GM12878 (cell line): ENCODE measurements at regions not wholly inside any gene's neighbourhood (a gene's known extent, or its start where the extent isn't known, plus 50 kb on each side); places are given as distances from the start of the nearest gene placed in this dataset.

Experiments used
- ATAC-seq: fragments of 200-7000 bp; cut with Tn5 transposase; 3 replicates; pipeline ENCODE4 v1.9.1; 2020; ENCODE audit warnings: mild to moderate bottlenecking, moderate library complexity
- BruUV-seq: library from RNA; stranded (reverse); fragments of 400-500 nt; replicated peaks from 2 replicates; lab custom pipeline; 2021; lab: Mats Ljungman, UMichigan
- CTCF ChIA-PET: fragments of 300-600 bp; sonication (Branson Sonifier 250); formaldehyde crosslinking; extraction: SDS; loops from one replicate; lab custom pipeline; 2021; ENCODE audit warnings: inconsistent platforms; lab: Yijun Ruan, JAX
- POLR2A ChIA-PET: fragments of 350-600 bp; formaldehyde crosslinking; extraction: SDS; loops from one replicate; lab custom pipeline; 2021; ENCODE audit warnings: inconsistent platforms; lab: Charles Lee
- RAD21 ChIA-PET: fragments of 300-600 bp; sonication (Branson Sonifier 250); formaldehyde crosslinking; loops from one replicate; lab custom pipeline; 2023; ENCODE audit warnings: antibody characterized with exemption; ENCODE audit not compliant: unreplicated experiment; lab: Charles Lee
- SMC1A ChIA-PET: fragments of 300-600 bp; sonication (Branson Sonifier 250); formaldehyde crosslinking; loops from one replicate; lab custom pipeline; 2023; ENCODE audit not compliant: unreplicated experiment, uncharacterized antibody; lab: Charles Lee
- DNase-seq: peaks from one replicate; pipeline ENCODE4 v3.0.0-alpha.2; 2011; ENCODE audit warnings: low read depth, low spot score
- FAIRE-seq: peaks from 3 replicates; lab custom pipeline; 2011; peaks lifted over from hg19 to GRCh38; lab: Jason Lieb, UNC
- H2AFZ ChIP-seq: 2 replicates; pipeline ENCODE4 v1.6.0; 2011; ENCODE audit warnings: low read depth, low read length, control low read depth; ENCODE audit not compliant: control insufficient read depth
- H3K27ac ChIP-seq: 2 replicates; pipeline ENCODE4 v1.5.1; 2011; ENCODE audit warnings: control low read depth; ENCODE audit not compliant: control insufficient read depth, insufficient read depth
- H3K27me3 ChIP-seq, 2 experiments: replicated peaks in 1 of 2; 2 replicates each; pipeline versions ENCODE4 v1.6.0 to v1.6.1; 2011; ENCODE audit warnings: low read length in 1 of 2; ENCODE audit not compliant: control insufficient read depth in 2 of 2, insufficient read depth in 2 of 2
- H3K36me3 ChIP-seq, 2 experiments: 2 replicates each; pipeline ENCODE4 v1.5.1; 2011; ENCODE audit warnings: low read length in 1 of 2; ENCODE audit not compliant: control insufficient read depth in 2 of 2, insufficient read depth in 2 of 2
- H3K4me1 ChIP-seq: 2 replicates; pipeline ENCODE4 v1.6.1; 2011; ENCODE audit warnings: mild to moderate bottlenecking, low read length, moderate library complexity, mixed read lengths; ENCODE audit not compliant: control insufficient read depth, insufficient read depth
- H3K4me2 ChIP-seq: 2 replicates; pipeline ENCODE4 v1.6.0; 2011; ENCODE audit warnings: control low read depth; ENCODE audit not compliant: control insufficient read depth, insufficient read depth
- H3K4me3 ChIP-seq: fragments of 200-600 bp; sonication (generic); 2 replicates; pipeline ENCODE4 v1.5.1; 2016
- H3K79me2 ChIP-seq: 2 replicates; pipeline ENCODE4 v1.6.0; 2011; ENCODE audit warnings: low read length; ENCODE audit not compliant: control insufficient read depth, insufficient read depth
- H3K9ac ChIP-seq: 2 replicates; pipeline ENCODE4 v1.8.0; 2011; ENCODE audit warnings: low read length, control low read depth, mixed read lengths; ENCODE audit not compliant: control insufficient read depth, insufficient read depth
- H3K9me3 ChIP-seq: replicated peaks from 3 replicates; pipeline ENCODE4 v1.5.1; 2011; ENCODE audit warnings: mild to moderate bottlenecking, low read length; ENCODE audit not compliant: control insufficient read depth, insufficient read depth
- H4K20me1 ChIP-seq: 2 replicates; pipeline ENCODE4 v1.6.0; 2011; ENCODE audit not compliant: control insufficient read depth, insufficient read depth
- CEBPB ChIP-seq, 2 experiments: fragments of 150-350 bp in 1 of 2; IDR thresholded peaks; 2 replicates each; pipeline ENCODE4 v1.6.1; 2012 to 2014; ENCODE audit warnings: low read depth in 2 of 2, low read length in 2 of 2, borderline replicate concordance in 1 of 2, inconsistent platforms in 1 of 2
- EZH2 ChIP-seq: IDR thresholded peaks from 2 replicates; pipeline ENCODE4 v1.6.1; 2012; ENCODE audit warnings: low read depth, mild to moderate bottlenecking, control low read depth, inconsistent platforms, low read length, borderline replicate concordance; ENCODE audit not compliant: control insufficient read depth
- FOXM1 ChIP-seq: IDR thresholded peaks from 2 replicates; pipeline ENCODE4 v1.6.1; 2012; ENCODE audit warnings: low read depth, mild to moderate bottlenecking, inconsistent platforms, low read length, moderate library complexity
- POLR2A ChIP-seq: IDR thresholded peaks from 2 replicates; pipeline ENCODE4 v1.6.1; 2011; ENCODE audit warnings: low read depth, mild to moderate bottlenecking, low read length
- POU2F2 ChIP-seq: IDR thresholded peaks from 3 replicates; pipeline ENCODE4 v1.6.1; 2011; ENCODE audit warnings: low read depth, mild to moderate bottlenecking, low read length, borderline replicate concordance
- RAD51 ChIP-seq: fragments of 450-650 bp; IDR thresholded peaks from 2 replicates; pipeline ENCODE4 v1.6.1; 2016; ENCODE audit warnings: moderate library complexity, mild to moderate bottlenecking, inconsistent platforms
- RB1 ChIP-seq: fragments of 450-650 bp; formaldehyde crosslinking; IDR thresholded peaks from 2 replicates; pipeline ENCODE4 v1.6.1; 2017; ENCODE audit warnings: mild to moderate bottlenecking, borderline replicate concordance
- RBBP5 ChIP-seq: fragments of 200-600 bp; sonication (generic); conservative IDR thresholded peaks from 2 replicates; pipeline ENCODE4 v1.6.1; 2016
- RCOR1 ChIP-seq: conservative IDR thresholded peaks from 2 replicates; pipeline ENCODE4 v1.6.1; 2012; ENCODE audit warnings: low read depth, low read length, improper control_type of control experiment
- SRF ChIP-seq, 2 experiments: IDR thresholded peaks; 2 replicates each; pipeline ENCODE4 v1.6.1; 2011; ENCODE audit warnings: low read depth in 2 of 2, low read length in 2 of 2, mild to moderate bottlenecking in 1 of 2, moderate library complexity in 1 of 2
- WGBS: methylation state at CpG from one replicate; pipeline ENCODE4 v1.1.6; 2016; ENCODE audit warnings: low lambda C conversion rate; ENCODE audit not compliant: insufficient replicate concordance, insufficient coverage; ENCODE audit errors: missing lambda C conversion rate; 5-methylcytosine and 5-hydroxymethylcytosine counted together
- in situ Hi-C: fragments of 300-500 bp; cut with MboI; formaldehyde crosslinking; loops from 9 replicates; pipeline ENCODE4 v1.14.3; 2018; ENCODE audit warnings: mixed read lengths
- intact Hi-C: fragments of 100-400 bp; cut with micrococcal nuclease; formaldehyde crosslinking; loops from one replicate; pipeline ENCODE4 v1.14.2; 2022; ENCODE audit not compliant: unreplicated experiment
- TF ChIP-seq, protein P1 (sequence below): fragments of 450-650 bp; IDR thresholded peaks from 2 replicates; pipeline ENCODE4 v1.6.1; 2018; ENCODE audit warnings: borderline replicate concordance, mild to moderate bottlenecking; ENCODE audit not compliant: partially characterized antibody
- TF ChIP-seq, protein P2 (sequence below): fragments of 450-650 bp; conservative IDR thresholded peaks from 2 replicates; pipeline ENCODE4 v1.6.1; 2017; ENCODE audit warnings: mild to moderate bottlenecking, moderate library complexity
- TF ChIP-seq, protein P3 (sequence below): IDR thresholded peaks from 2 replicates; pipeline ENCODE4 v1.6.1; 2011; ENCODE audit warnings: low read depth, low read length, improper control_type of control experiment, borderline replicate concordance

DNA sequence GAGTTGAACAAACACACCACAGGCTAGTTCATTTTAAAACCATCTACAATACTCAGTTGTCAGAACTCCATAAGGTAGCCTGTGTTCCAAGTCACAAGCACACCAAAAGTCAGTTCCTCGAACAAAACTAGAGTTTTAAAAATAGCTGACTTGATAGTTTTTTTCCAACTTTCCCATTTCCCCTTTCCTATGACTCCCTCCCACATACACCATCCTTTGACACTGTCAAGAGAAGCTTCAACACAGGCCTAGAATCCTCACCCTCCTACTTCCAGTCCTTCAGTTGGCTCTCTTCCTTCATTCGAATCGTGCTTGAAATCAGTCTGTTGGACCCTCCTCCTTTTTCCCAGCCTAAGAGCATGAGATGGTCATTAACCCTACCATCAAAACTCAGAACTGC is 105.7 kb upstream of the AKIP1 start:
- RAD21 ChIA-PET, result no interaction called here
- POLR2A ChIA-PET, result no interaction called here
- no peaks in the 10 kb centered on the region for H3K9me3 ChIP-seq
- DNase-seq (no peak), ATAC-seq (no peak), FAIRE-seq (no peak)
- H4K20me1 ChIP-seq, result no peaks in the 10 kb centered on the region
- in situ Hi-C loops, result no loop called here
- H3K36me3 ChIP-seq, result no peaks in the 10 kb centered on the region
- no peak overlapping the region for H3K4me3 ChIP-seq
- peaks cover 0 to under 1% of the 10 kb centered on the region in 2 experiments; a peak in 2 of 4 replicates for H3K27me3 ChIP-seq
- SMC1A ChIA-PET, result no interaction called here
- intact Hi-C loops, result no loop called here
- H3K4me1 ChIP-seq, result no peaks in the 10 kb centered on the region
- no peaks in the 10 kb centered on the region for H3K79me2 ChIP-seq
- WGBS, result 73% methylated on average over 3 of the region's 3 CpGs
- CTCF ChIA-PET, result interaction anchor here (0.6 kb wide), 1 partner anchor 16 kb away, joined by 4 read pairs; no protein-coding TSS in a partner anchor
- H3K27ac ChIP-seq, result no peak overlapping the region
- BruUV-seq, result no TSS peak
- H3K9ac ChIP-seq, result no peak overlapping the region
- no peak overlapping the region for H2AFZ ChIP-seq
- TF ChIP-seq CEBPB (IDR thresholded peaks at IDR 0.05; ENCODE audit: borderline replicate concordance in 1 of 2, low read depth in 2 of 2, low read length in 2 of 2), result no peak
- no peak for TF ChIP-seq SRF (IDR thresholded peaks at IDR 0.05; ENCODE audit: low read depth in 2 of 2, low read length in 2 of 2)
- TF ChIP-seq EZH2, result no peak
- TF ChIP-seq FOXM1, result no peak
- TF ChIP-seq RCOR1, result no peak
- no peak overlapping the region for H3K4me2 ChIP-seq

DNA sequence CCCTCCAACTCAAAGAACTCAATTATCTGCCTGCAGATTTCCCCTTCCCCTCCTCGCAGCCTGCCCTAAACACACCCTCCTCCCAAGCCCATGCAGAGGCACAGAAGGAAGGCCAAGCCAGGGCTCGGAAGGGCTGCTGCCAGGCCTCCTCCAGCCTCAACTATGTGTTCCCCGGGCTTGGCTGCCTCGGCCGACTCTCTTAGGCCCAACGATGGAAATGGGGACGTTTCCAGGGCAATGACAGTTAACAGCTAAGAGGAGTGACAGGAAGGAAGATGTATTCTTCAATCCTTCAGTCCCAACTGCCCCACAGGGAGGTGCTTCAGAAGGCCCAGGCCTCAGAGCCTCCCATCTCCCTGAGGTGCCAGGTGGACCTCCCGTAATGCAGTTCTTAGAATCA is 104.0 kb upstream of the AKIP1 start:
- Histone ChIP-seq H3K79me2 (no peaks in the 10 kb centered on the region), H2AFZ (no peak overlapping the region), H3K27me3 (peaks cover 0 to 2% of the 10 kb centered on the region in 2 experiments; a peak in 2 of 4 replicates), H3K4me1 (no peaks in the 10 kb centered on the region), H3K4me2 (no peak overlapping the region), H3K27ac (no peak overlapping the region), H3K9ac (no peak overlapping the region; the same call in 1 of the 2 replicates), H3K4me3 (no peak overlapping the region), H3K9me3 (no peaks in the 10 kb centered on the region), H4K20me1 (no peaks in the 10 kb centered on the region), H3K36me3 (no peaks in the 10 kb centered on the region; a peak in 1 of 4 replicates)
- BruUV-seq, result no TSS peak
- ATAC-seq (no peak), FAIRE-seq (no peak), DNase-seq (no peak)
- ChIA-PET SMC1A (interaction anchor here (1.4 kb wide), 1 partner anchor 153 kb away, joined by 4 read pairs; no protein-coding TSS in a partner anchor), CTCF (interaction anchor here (1.0 to 1.3 kb wide), 2 partner anchors 10 to 613 kb away, joined by 3 read pairs; no protein-coding TSS in a partner anchor), RAD21 (no interaction called here), POLR2A (no interaction called here)
- in situ Hi-C loops, result no loop called here
- intact Hi-C loops, result no loop called here
- WGBS, result 82% methylated on average over 8 of the region's 8 CpGs
- TF ChIP-seq, protein P1, sequence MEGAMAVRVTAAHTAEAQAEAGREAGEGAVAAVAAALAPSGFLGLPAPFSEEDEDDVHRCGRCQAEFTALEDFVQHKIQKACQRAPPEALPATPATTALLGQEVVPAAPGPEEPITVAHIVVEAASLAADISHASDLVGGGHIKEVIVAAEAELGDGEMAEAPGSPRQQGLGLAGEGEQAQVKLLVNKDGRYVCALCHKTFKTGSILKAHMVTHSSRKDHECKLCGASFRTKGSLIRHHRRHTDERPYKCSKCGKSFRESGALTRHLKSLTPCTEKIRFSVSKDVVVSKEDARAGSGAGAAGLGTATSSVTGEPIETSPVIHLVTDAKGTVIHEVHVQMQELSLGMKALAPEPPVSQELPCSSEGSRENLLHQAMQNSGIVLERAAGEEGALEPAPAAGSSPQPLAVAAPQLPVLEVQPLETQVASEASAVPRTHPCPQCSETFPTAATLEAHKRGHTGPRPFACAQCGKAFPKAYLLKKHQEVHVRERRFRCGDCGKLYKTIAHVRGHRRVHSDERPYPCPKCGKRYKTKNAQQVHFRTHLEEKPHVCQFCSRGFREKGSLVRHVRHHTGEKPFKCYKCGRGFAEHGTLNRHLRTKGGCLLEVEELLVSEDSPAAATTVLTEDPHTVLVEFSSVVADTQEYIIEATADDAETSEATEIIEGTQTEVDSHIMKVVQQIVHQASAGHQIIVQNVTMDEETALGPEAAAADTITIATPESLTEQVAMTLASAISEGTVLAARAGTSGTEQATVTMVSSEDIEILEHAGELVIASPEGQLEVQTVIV, result no peak
- no peak for TF ChIP-seq POLR2A
- TF ChIP-seq, protein P2, sequence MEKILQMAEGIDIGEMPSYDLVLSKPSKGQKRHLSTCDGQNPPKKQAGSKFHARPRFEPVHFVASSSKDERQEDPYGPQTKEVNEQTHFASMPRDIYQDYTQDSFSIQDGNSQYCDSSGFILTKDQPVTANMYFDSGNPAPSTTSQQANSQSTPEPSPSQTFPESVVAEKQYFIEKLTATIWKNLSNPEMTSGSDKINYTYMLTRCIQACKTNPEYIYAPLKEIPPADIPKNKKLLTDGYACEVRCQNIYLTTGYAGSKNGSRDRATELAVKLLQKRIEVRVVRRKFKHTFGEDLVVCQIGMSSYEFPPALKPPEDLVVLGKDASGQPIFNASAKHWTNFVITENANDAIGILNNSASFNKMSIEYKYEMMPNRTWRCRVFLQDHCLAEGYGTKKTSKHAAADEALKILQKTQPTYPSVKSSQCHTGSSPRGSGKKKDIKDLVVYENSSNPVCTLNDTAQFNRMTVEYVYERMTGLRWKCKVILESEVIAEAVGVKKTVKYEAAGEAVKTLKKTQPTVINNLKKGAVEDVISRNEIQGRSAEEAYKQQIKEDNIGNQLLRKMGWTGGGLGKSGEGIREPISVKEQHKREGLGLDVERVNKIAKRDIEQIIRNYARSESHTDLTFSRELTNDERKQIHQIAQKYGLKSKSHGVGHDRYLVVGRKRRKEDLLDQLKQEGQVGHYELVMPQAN, result no peak
- TF ChIP-seq RBBP5, result no peak
- TF ChIP-seq, protein P3, sequence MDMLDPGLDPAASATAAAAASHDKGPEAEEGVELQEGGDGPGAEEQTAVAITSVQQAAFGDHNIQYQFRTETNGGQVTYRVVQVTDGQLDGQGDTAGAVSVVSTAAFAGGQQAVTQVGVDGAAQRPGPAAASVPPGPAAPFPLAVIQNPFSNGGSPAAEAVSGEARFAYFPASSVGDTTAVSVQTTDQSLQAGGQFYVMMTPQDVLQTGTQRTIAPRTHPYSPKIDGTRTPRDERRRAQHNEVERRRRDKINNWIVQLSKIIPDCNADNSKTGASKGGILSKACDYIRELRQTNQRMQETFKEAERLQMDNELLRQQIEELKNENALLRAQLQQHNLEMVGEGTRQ, result no peak
- no peak for TF ChIP-seq RB1
- no peak for TF ChIP-seq POU2F2
- TF ChIP-seq RAD51, result no peak
- no peak for TF ChIP-seq RCOR1
